ENCODE measurements at regions not wholly inside any gene's neighbourhood (a gene's known extent, or its start where the extent isn't known, plus 50 kb on each side); places are given as distances from the start of the nearest gene placed in this dataset.
A peak's percentile ranks its signal among the peaks of the same experiment; 100 is the strongest.
"Not testable (repeated sequence)": the region's sequence is repeated elsewhere in the genome, so short reads cannot be mapped to it uniquely, and the experiment has no call there.

DNA sequence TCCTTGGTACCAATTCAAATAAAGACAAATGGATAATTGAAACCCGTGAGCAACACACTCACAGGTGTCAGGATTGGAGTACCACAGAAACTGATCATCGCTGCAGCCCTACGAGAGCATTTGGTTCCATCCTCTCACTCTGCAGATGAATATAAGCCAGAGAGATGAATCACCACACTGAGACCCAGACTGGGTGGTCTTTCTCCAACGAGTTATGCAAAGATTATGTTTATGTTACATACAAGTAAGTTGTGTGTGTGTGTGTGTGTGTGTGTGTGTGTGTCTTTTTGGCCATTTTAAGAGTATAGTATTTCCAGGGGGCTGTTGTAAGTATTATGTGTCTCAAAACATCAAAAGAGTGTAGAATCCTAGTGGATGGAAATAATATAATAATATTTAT, 329.5 kb upstream of the ZFP42 start:
- Histone ChIP-seq H3K4me1 (ENCODE audit: control insufficient read depth in 2 of 2, insufficient read depth in 2 of 2, low read length in 2 of 2) (no peaks in the 10 kb centered on the region), H3K36me3 (ENCODE audit: control insufficient read depth in 2 of 2, insufficient read depth in 2 of 2, low read length in 1 of 2) (no peaks in the 10 kb centered on the region), H3K4me3 (ENCODE audit: low read length in 2 of 2) (no peak overlapping the region), H3K27ac (ENCODE audit: low read depth in 1 of 2, low read length in 1 of 2) (no peak overlapping the region), H3K9me3 (ENCODE audit: control insufficient read depth in 2 of 2, insufficient read depth in 1 of 2, low read length in 1 of 2) (no peaks in the 10 kb centered on the region), H3K27me3 (ENCODE audit: control insufficient read depth in 2 of 2, insufficient read depth in 1 of 2, low read length in 1 of 2) (no peaks in the 10 kb centered on the region)
- WGBS: 83% methylated on average over 4 of the region's 4 CpGs
- DNase-seq (ENCODE audit: low read depth in 6 of 9, low spot score in 9 of 9): no peak

DNA sequence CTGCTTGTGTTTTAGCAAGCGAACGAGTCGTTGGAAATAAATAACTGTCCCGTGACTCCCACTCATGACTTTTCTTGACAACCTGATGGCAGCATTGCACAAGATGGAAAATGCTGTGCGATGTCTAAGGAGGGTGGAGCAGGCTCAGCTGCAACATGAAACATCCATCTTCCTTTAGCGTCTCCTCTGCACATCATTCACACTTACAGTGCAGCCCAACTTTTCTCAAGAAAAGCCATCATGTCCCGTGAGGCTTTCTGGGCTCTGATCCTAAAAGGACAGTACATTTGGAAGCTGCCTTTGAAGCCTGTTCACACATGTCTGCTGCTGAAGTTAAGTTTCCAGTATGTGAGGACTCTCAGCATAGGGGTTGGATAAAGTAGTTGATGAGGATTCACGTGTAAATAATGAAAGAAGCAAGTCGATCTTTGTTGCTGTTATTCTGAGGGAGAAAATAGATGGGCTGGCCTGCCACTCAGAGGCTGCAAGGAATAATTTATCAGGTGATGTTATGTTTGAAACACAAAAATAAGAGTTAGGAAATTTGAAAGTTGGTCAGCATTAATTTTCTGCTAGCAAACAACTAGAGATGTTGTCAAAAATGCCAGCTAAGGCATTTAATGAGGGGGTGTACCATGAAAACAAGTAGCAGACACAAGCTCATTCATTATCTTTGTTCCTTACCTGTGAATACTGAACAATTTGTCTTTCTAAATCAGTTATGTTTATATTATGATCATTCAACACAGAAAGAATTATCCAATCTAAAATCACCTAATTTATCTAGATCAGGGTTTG, 328.7 kb upstream of the ZFP42 start:
- WGBS: 77% methylated on average over 9 of the region's 9 CpGs
- H3K4me3 ChIP-seq (ENCODE audit: low read length in 2 of 2): no peak overlapping the region
- peak in 3 of 9 donors; percentile 4 to 23 (median 9) for DNase-seq (ENCODE audit: low read depth in 6 of 9, low spot score in 9 of 9)

DNA sequence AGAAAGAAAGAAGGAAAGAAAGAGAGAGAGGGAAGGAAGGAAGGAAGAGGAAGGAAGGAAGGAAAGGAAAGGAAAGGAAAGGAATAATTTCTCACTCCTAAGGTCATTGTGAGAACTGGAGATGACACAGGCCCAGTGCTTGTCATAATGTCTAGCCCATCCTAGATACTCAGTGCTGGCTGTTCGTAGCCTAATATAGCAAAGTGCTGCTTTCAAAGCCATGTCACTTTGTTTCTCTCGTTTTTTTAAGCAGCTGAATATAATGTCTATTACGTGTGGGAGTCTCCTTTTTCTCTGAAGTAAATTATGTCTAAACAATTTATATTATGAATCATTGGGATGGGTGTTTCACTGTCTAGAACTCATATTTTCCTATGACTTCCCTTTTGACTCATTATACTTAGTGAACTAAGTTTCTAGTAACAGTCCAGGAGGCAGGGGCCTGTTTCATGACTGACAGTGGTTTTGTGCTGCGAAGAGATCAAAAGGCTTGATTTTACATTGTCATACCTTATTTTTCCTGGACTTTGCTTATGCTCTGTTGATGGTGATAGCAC, 327.0 kb upstream of the ZFP42 start:
- no peak for DNase-seq (ENCODE audit: low read depth in 6 of 9, low spot score in 9 of 9)
- WGBS: 51% methylated on average over 4 of the region's 4 CpGs
- H3K27ac ChIP-seq (ENCODE audit: low read depth in 1 of 2, low read length in 1 of 2): no peak overlapping the region

More for the DNA sequence above, 328.7 kb upstream of the ZFP42 start:
- H3K9me3 ChIP-seq (ENCODE audit: control insufficient read depth in 2 of 2, insufficient read depth in 1 of 2, low read length in 1 of 2): no peaks in the 10 kb centered on the region
- no peaks in the 10 kb centered on the region for H3K36me3 ChIP-seq (ENCODE audit: control insufficient read depth in 2 of 2, insufficient read depth in 2 of 2, low read length in 1 of 2)
- no peaks in the 10 kb centered on the region for H3K4me1 ChIP-seq (ENCODE audit: control insufficient read depth in 2 of 2, insufficient read depth in 2 of 2, low read length in 2 of 2)
- no peaks in the 10 kb centered on the region for H3K27me3 ChIP-seq (ENCODE audit: control insufficient read depth in 2 of 2, insufficient read depth in 1 of 2, low read length in 1 of 2)
- peak overlapping the region in 1 of 2 donors; percentile 60 for H3K27ac ChIP-seq (ENCODE audit: low read depth in 1 of 2, low read length in 1 of 2)

DNA sequence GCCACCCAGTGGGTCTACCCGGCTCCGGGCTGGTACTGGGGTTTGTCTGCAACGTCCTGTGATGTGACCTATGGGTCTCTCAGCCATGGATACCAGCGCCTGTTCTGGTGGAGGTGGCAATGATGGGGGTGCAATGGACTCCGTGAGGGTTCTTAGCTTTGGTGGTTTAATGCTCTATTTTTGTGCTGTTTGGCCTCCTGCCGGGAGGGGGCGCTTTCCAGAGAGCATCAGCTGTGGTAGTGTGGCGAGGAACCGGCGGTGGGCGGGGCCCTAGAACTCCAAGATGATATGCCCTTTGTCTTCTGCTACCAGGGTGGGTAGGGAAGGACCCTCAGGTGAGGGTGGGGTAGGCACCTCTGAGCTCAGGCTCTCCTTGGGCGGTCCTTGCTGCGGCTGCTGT, 324.1 kb upstream of the ZFP42 start:
- WGBS: 95% methylated on average over 11 of the region's 13 CpGs
- DNase-seq (ENCODE audit: low read depth in 6 of 9, low spot score in 9 of 9); H3K36me3 ChIP-seq (ENCODE audit: control insufficient read depth in 2 of 2, insufficient read depth in 2 of 2, low read length in 1 of 2); H3K4me3 ChIP-seq (ENCODE audit: low read length in 2 of 2); H3K27me3 ChIP-seq (ENCODE audit: control insufficient read depth in 2 of 2, insufficient read depth in 1 of 2, low read length in 1 of 2); H3K4me1 ChIP-seq (ENCODE audit: control insufficient read depth in 2 of 2, insufficient read depth in 2 of 2, low read length in 2 of 2); H3K27ac ChIP-seq (ENCODE audit: low read depth in 1 of 2, low read length in 1 of 2): not testable (repeated sequence)
- peaks cover 0 to 12% of the 10 kb centered on the region in 2 donors for H3K9me3 ChIP-seq (ENCODE audit: control insufficient read depth in 2 of 2, insufficient read depth in 1 of 2, low read length in 1 of 2)

More for the DNA sequence above, 327.0 kb upstream of the ZFP42 start:
- Histone ChIP-seq H3K4me3 (ENCODE audit: low read length in 2 of 2) (no peak overlapping the region), H3K4me1 (ENCODE audit: control insufficient read depth in 2 of 2, insufficient read depth in 2 of 2, low read length in 2 of 2) (no peaks in the 10 kb centered on the region), H3K36me3 (ENCODE audit: control insufficient read depth in 2 of 2, insufficient read depth in 2 of 2, low read length in 1 of 2) (no peaks in the 10 kb centered on the region), H3K27me3 (ENCODE audit: control insufficient read depth in 2 of 2, insufficient read depth in 1 of 2, low read length in 1 of 2) (no peaks in the 10 kb centered on the region), H3K9me3 (ENCODE audit: control insufficient read depth in 2 of 2, insufficient read depth in 1 of 2, low read length in 1 of 2) (no peaks in the 10 kb centered on the region)

DNA sequence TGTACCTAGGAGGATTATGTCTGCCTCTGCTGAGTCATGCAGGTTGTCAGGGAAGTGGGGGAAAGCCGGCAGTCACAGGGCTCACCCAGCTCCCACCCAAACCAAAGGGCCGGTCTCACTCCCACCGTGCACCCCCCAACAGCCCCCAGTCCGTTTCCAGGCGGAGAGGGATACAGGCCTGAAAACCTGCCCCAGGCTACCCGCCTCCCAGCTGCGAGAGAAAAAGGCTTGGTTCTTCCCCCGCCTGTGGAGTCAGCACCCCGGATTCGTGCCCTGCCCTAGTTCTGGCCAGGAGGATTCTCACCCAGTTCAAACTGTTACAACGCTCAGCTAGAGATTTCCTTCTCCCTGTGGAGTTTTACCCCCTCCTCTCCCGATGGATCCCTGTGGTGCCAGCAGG, 323.6 kb upstream of the ZFP42 start:
- not testable (repeated sequence) for DNase-seq (ENCODE audit: low read depth in 6 of 9, low spot score in 9 of 9); H3K4me3 ChIP-seq (ENCODE audit: low read length in 2 of 2); H3K27me3 ChIP-seq (ENCODE audit: control insufficient read depth in 2 of 2, insufficient read depth in 1 of 2, low read length in 1 of 2); H3K4me1 ChIP-seq (ENCODE audit: control insufficient read depth in 2 of 2, insufficient read depth in 2 of 2, low read length in 2 of 2); H3K36me3 ChIP-seq (ENCODE audit: control insufficient read depth in 2 of 2, insufficient read depth in 2 of 2, low read length in 1 of 2); H3K27ac ChIP-seq (ENCODE audit: low read depth in 1 of 2, low read length in 1 of 2)
- H3K9me3 ChIP-seq (ENCODE audit: control insufficient read depth in 2 of 2, insufficient read depth in 1 of 2, low read length in 1 of 2): peaks cover 0 to 12% of the 10 kb centered on the region in 2 donors
- 92% methylated on average over 5 of the region's 12 CpGs for WGBS

DNA sequence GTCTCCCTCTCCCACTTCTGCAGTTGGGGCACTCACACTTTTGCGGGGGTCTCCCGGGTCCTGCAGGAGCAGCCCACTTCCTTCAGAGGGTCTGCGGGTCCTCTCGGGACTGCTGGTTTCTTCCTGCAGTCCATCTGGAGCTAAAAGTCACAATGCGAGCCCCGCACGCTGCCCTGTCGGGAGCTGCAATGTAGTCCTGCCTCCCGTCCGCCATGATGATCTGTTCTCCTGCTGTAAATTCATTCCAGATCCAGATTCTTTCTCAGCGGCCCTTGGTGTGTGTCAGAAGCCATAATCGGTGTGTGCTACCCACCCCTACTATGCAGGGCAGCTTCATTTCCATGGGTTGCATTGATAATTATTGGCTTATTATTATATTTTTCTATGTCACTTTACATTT, 323.0 kb upstream of the ZFP42 start:
- DNase-seq (ENCODE audit: low read depth in 6 of 9, low spot score in 9 of 9); H3K36me3 ChIP-seq (ENCODE audit: control insufficient read depth in 2 of 2, insufficient read depth in 2 of 2, low read length in 1 of 2); H3K27ac ChIP-seq (ENCODE audit: low read depth in 1 of 2, low read length in 1 of 2); H3K27me3 ChIP-seq (ENCODE audit: control insufficient read depth in 2 of 2, insufficient read depth in 1 of 2, low read length in 1 of 2); H3K4me3 ChIP-seq (ENCODE audit: low read length in 2 of 2); H3K4me1 ChIP-seq (ENCODE audit: control insufficient read depth in 2 of 2, insufficient read depth in 2 of 2, low read length in 2 of 2): not testable (repeated sequence)
- WGBS: 94% methylated on average over 9 of the region's 12 CpGs
- H3K9me3 ChIP-seq (ENCODE audit: control insufficient read depth in 2 of 2, insufficient read depth in 1 of 2, low read length in 1 of 2): peaks cover 0 to 12% of the 10 kb centered on the region in 2 donors

DNA sequence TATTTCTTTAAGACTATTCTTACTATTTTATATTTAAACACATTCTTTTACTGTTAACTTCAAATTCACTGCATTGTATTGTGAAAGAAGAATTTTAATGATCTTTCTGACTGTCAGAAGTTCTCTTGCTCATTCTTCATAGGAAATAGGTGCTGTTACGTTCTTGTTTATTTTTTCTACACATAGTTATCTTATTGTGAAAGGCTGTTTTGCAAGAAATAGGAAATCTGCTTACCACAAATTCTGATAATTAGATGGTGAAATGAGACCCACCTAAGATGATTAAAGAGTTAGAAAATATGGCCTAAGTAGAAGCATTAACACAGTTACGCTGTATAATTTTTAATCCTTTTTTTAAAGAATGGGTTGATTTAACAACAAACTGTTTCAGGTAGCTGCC, 316.1 kb upstream of the ZFP42 start:
- H3K9me3 ChIP-seq (ENCODE audit: control insufficient read depth in 2 of 2, insufficient read depth in 1 of 2, low read length in 1 of 2): peaks cover 0 to 10% of the 10 kb centered on the region in 2 donors
- no peaks in the 10 kb centered on the region for H3K27me3 ChIP-seq (ENCODE audit: control insufficient read depth in 2 of 2, insufficient read depth in 1 of 2, low read length in 1 of 2)
- no peaks in the 10 kb centered on the region for H3K4me1 ChIP-seq (ENCODE audit: control insufficient read depth in 2 of 2, insufficient read depth in 2 of 2, low read length in 2 of 2)
- H3K4me3 ChIP-seq (ENCODE audit: low read length in 2 of 2): no peak overlapping the region
- no peak overlapping the region for H3K27ac ChIP-seq (ENCODE audit: low read depth in 1 of 2, low read length in 1 of 2)
- no peak for DNase-seq (ENCODE audit: low read depth in 6 of 9, low spot score in 9 of 9)
- H3K36me3 ChIP-seq (ENCODE audit: control insufficient read depth in 2 of 2, insufficient read depth in 2 of 2, low read length in 1 of 2): no peaks in the 10 kb centered on the region
- 84% methylated on average over 2 of the region's 2 CpGs for WGBS

DNA sequence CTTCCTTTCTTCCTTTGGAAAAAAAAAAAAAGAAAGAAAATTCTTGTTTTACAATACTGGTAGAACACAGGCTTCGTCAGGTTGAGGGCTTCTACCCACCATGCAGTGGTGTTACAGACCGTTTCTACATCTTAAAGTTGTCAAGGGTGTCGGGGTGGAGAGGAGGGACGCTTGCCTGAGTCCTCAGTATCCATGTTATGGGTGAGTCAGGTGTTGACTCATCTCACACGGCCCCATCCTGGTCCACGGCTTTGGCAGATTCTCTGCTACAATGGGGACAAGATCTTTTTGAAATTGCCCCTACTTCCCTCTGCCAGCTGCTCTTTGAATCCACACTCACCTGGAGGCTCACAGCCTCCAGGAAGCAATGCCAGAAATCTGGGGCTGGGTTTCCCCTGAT, 310.3 kb upstream of the ZFP42 start:
- DNase-seq (ENCODE audit: low read depth in 6 of 9, low spot score in 9 of 9): no peak
- 82% methylated on average over 6 of the region's 6 CpGs for WGBS
- Histone ChIP-seq H3K4me1 (ENCODE audit: control insufficient read depth in 2 of 2, insufficient read depth in 2 of 2, low read length in 2 of 2) (no peaks in the 10 kb centered on the region), H3K27ac (ENCODE audit: low read depth in 1 of 2, low read length in 1 of 2) (no peak overlapping the region), H3K27me3 (ENCODE audit: control insufficient read depth in 2 of 2, insufficient read depth in 1 of 2, low read length in 1 of 2) (no peaks in the 10 kb centered on the region), H3K4me3 (ENCODE audit: low read length in 2 of 2) (no peak overlapping the region), H3K9me3 (ENCODE audit: control insufficient read depth in 2 of 2, insufficient read depth in 1 of 2, low read length in 1 of 2) (no peaks in the 10 kb centered on the region), H3K36me3 (ENCODE audit: control insufficient read depth in 2 of 2, insufficient read depth in 2 of 2, low read length in 1 of 2) (no peaks in the 10 kb centered on the region)

DNA sequence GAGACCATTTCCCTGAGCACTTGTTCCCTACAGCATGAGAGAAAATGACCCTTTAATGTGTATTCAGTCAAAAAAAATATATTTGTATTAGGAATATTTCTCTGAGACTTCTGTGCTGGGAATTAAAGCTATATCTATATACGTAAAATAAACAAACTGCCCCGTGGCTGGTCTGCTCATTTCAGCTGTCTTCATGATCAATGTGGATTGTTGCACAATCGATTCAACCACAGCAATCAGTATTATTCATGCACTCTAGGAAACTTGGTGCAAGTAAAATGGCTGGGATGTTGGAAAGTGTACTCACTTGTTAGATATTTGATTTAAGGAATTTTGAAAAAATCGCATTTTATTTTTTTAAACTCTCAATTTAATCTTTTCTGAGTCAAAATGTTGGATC, 307.9 kb upstream of the ZFP42 start:
- Histone ChIP-seq H3K27me3 (ENCODE audit: control insufficient read depth in 2 of 2, insufficient read depth in 1 of 2, low read length in 1 of 2) (no peaks in the 10 kb centered on the region), H3K27ac (ENCODE audit: low read depth in 1 of 2, low read length in 1 of 2) (no peak overlapping the region), H3K9me3 (ENCODE audit: control insufficient read depth in 2 of 2, insufficient read depth in 1 of 2, low read length in 1 of 2) (no peaks in the 10 kb centered on the region), H3K4me3 (ENCODE audit: low read length in 2 of 2) (no peak overlapping the region), H3K36me3 (ENCODE audit: control insufficient read depth in 2 of 2, insufficient read depth in 2 of 2, low read length in 1 of 2) (no peaks in the 10 kb centered on the region), H3K4me1 (ENCODE audit: control insufficient read depth in 2 of 2, insufficient read depth in 2 of 2, low read length in 2 of 2) (no peaks in the 10 kb centered on the region)
- WGBS: 65% methylated on average over 4 of the region's 4 CpGs
- DNase-seq (ENCODE audit: low read depth in 6 of 9, low spot score in 9 of 9): no peak

Data from thymus (tissue), 11 donors.